A549 (cell line): ENCODE measurements at regions not wholly inside any gene's neighbourhood (a gene's known extent, or its start where the extent isn't known, plus 50 kb on each side); places are given as distances from the start of the nearest gene placed in this dataset.

Experiments
- ATAC-seq, 2 experiments: fragments of 200-7000 bp in 1 of 2; fragments of >200 bp in 1 of 2; cut with Nextera tagmentation in 1 of 2; cut with Tn5 transposase in 1 of 2; 3 replicates each; pipeline versions ENCODE4 v1.8.0 to v1.9.1; 2018 to 2020; ENCODE audit warnings: mild to moderate bottlenecking in 1 of 2, moderate library complexity in 1 of 2
- CTCF ChIA-PET: fragments of 300-600 bp; sonication (Branson Sonifier 250); formaldehyde crosslinking; extraction: SDS; loops from one replicate; lab custom pipeline; 2021; ENCODE audit warnings: antibody characterized with exemption, inconsistent platforms; lab: Yijun Ruan, JAX
- POLR2A ChIA-PET: fragments of 350-600 bp; formaldehyde crosslinking; extraction: SDS; loops from one replicate; lab custom pipeline; 2021; ENCODE audit warnings: antibody characterized with exemption, inconsistent platforms; lab: Yijun Ruan, JAX
- DNase-seq, 2 experiments: peaks; one replicate each; pipeline versions ENCODE4 v3.0.0 to v3.0.0-alpha.2; 2011 to 2016; ENCODE audit warnings: low read depth in 1 of 2, low spot score in 1 of 2
- FAIRE-seq: peaks from 2 replicates; lab custom pipeline; 2011; peaks lifted over from hg19 to GRCh38; lab: Jason Lieb, UNC
- H3K27ac ChIP-seq, 2 experiments: fragments of >200 bp; sonication (Bioruptor Twin); formaldehyde crosslinking; 3 replicates each; pipeline ENCODE4 v1.5.1; 2016 to 2017
- H3K4me1 ChIP-seq: fragments of >200 bp; sonication (Bioruptor Twin); formaldehyde crosslinking; 3 replicates; pipeline ENCODE4 v1.6.1; 2016
- H3K4me2 ChIP-seq: fragments of >200 bp; sonication (Bioruptor Twin); formaldehyde crosslinking; 3 replicates; pipeline ENCODE4 v1.6.1; 2016
- H3K4me3 ChIP-seq: fragments of >200 bp; sonication (Bioruptor Twin); formaldehyde crosslinking; 3 replicates; pipeline ENCODE4 v1.5.1; 2016
- H3K9me3 ChIP-seq: fragments of >200 bp; sonication (Bioruptor Twin); formaldehyde crosslinking; 3 replicates; pipeline ENCODE4 v1.6.1; 2016
- CBX2 ChIP-seq: fragments of 200-600 bp; sonication (generic); IDR thresholded peaks from 2 replicates; pipeline ENCODE4 v1.6.1; 2016; ENCODE audit warnings: low read depth, mild to moderate bottlenecking, borderline replicate concordance
- CEBPB ChIP-seq, 2 experiments: fragments of >200 bp in 1 of 2; sonication (Bioruptor Twin) in 1 of 2; formaldehyde crosslinking in 1 of 2; IDR thresholded peaks; 2 replicates each; pipeline ENCODE4 v1.6.1; 2012 to 2016
- CHD2 ChIP-seq: fragments of 150-350 bp; IDR thresholded peaks from 2 replicates; pipeline ENCODE4 v1.6.1; 2014; ENCODE audit warnings: low read length; ENCODE audit not compliant: partially characterized antibody
- CHD4 ChIP-seq: fragments of 200-600 bp; sonication (generic); IDR thresholded peaks from 2 replicates; pipeline ENCODE4 v1.6.1; 2016; ENCODE audit warnings: antibody characterized with exemption, mild to moderate bottlenecking, borderline replicate concordance
- EHMT2 ChIP-seq: fragments of 200-600 bp; sonication (generic); IDR thresholded peaks from 2 replicates; pipeline ENCODE4 v1.6.1; 2016; ENCODE audit warnings: antibody characterized with exemption, low read depth, mild to moderate bottlenecking, moderate library complexity
- EP300 ChIP-seq, 2 experiments: fragments of >200 bp; sonication (Bioruptor Twin); formaldehyde crosslinking; IDR thresholded peaks; 2 replicates in 1 of 2; 3 replicates in 1 of 2; pipeline ENCODE4 v1.6.1; 2016 to 2017
- FOSB ChIP-seq: fragments of 250-450 bp; sonication (Bioruptor Pico); IDR thresholded peaks from 2 replicates; pipeline ENCODE4 v1.5.0; 2020; ENCODE audit warnings: mild to moderate bottlenecking, moderate library complexity
- FOXS1 ChIP-seq: fragments of 250-450 bp; sonication (Bioruptor Pico); IDR thresholded peaks from 2 replicates; pipeline ENCODE4 v1.5.0; 2020; ENCODE audit warnings: mild to moderate bottlenecking, moderate library complexity
- GATA3 ChIP-seq: IDR thresholded peaks from 2 replicates; pipeline ENCODE4 v1.6.1; 2012; ENCODE audit warnings: borderline replicate concordance
- HDAC2 ChIP-seq: fragments of 200-600 bp; sonication (generic); IDR thresholded peaks from 2 replicates; pipeline ENCODE4 v1.6.1; 2016
- HOXB13 ChIP-seq: fragments of 250-450 bp; sonication (Bioruptor Pico); IDR thresholded peaks from 2 replicates; pipeline ENCODE4 v1.5.0; 2020; ENCODE audit warnings: low read depth, mild to moderate bottlenecking, moderate library complexity
- KDM1A ChIP-seq: fragments of 200-600 bp; sonication (generic); IDR thresholded peaks from 2 replicates; pipeline ENCODE4 v1.6.1; 2016; ENCODE audit warnings: low read depth, mild to moderate bottlenecking
- MAFK ChIP-seq: fragments of 450-650 bp; IDR thresholded peaks from 2 replicates; pipeline ENCODE4 v1.6.1; 2014; ENCODE audit not compliant: partially characterized antibody
- MAZ ChIP-seq: fragments of 150-350 bp; IDR thresholded peaks from 2 replicates; pipeline ENCODE4 v1.6.1; 2014; ENCODE audit warnings: antibody characterized with exemption, low read depth, low read length, borderline replicate concordance
- PHF8 ChIP-seq: fragments of 200-600 bp; sonication (generic); IDR thresholded peaks from 2 replicates; pipeline ENCODE4 v1.6.1; 2016; ENCODE audit warnings: low read depth, mild to moderate bottlenecking, antibody characterized with exemption, moderate library complexity, borderline replicate concordance
- POLR2AphosphoS2 ChIP-seq: conservative IDR thresholded peaks from 2 replicates; pipeline ENCODE4 v1.6.1; 2012; ENCODE audit warnings: low read length, improper control_type of control experiment, inconsistent platforms
- REST ChIP-seq: fragments of 200-600 bp; sonication (generic); IDR thresholded peaks from 2 replicates; pipeline ENCODE4 v1.6.1; 2016; ENCODE audit warnings: antibody characterized with exemption, mild to moderate bottlenecking, moderate library complexity
- SREBF2 ChIP-seq: fragments of 450-650 bp; IDR thresholded peaks from 2 replicates; pipeline ENCODE4 v1.6.1; 2014; ENCODE audit warnings: mild to moderate bottlenecking, moderate library complexity
- TFCP2L1 ChIP-seq: fragments of 250-450 bp; sonication (Bioruptor Pico); IDR thresholded peaks from 2 replicates; pipeline ENCODE4 v1.5.0; 2021; ENCODE audit warnings: mild to moderate bottlenecking
- ZNF302 ChIP-seq: fragments of 250-450 bp; sonication (Bioruptor Pico); IDR thresholded peaks from 2 replicates; pipeline ENCODE4 v1.9.0; 2021; ENCODE audit warnings: inconsistent platforms, mild to moderate bottlenecking, moderate library complexity
- ZSCAN20 ChIP-seq: fragments of 250-450 bp; sonication (Bioruptor Pico); IDR thresholded peaks from 2 replicates; pipeline ENCODE4 v1.8.0; 2022; ENCODE audit warnings: mild to moderate bottlenecking, moderate library complexity
- WGBS: methylation state at CpG from one replicate; pipeline ENCODE4 v1.1.6; 2017; ENCODE audit errors: missing lambda C conversion rate; 5-methylcytosine and 5-hydroxymethylcytosine counted together
- TF ChIP-seq, protein P1 (sequence below): fragments of >200 bp; sonication (Bioruptor Twin); formaldehyde crosslinking; IDR thresholded peaks from 3 replicates; pipeline ENCODE4 v1.5.1; 2016
- TF ChIP-seq, protein P2 (sequence below): IDR thresholded peaks from 2 replicates; pipeline ENCODE4 v1.6.1; 2012
- TF ChIP-seq, protein P3 (sequence below): IDR thresholded peaks from 2 replicates; pipeline ENCODE4 v1.6.1; 2012

DNA sequence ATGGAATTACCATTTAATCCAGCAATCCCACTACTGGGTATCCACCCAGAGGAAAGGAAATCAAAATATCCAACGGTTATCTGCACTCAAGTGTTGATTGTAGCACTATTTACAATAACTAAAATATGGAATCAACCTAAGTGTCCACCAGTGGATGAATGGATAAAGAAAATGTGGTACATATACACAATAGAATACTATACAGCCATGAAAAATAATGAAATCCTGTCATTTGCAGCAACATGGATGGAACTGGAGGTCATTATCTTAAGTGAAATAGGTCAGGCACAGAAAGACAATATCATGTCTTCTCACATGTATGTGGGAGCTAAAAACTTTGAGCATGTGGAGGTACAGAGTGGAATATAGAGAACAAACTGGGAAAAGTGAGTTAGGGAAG is 92.9 kb upstream of the ARHGEF7 start:
- no peak for ATAC-seq
- CTCF ChIA-PET: no interaction called here
- Histone ChIP-seq H3K4me3 (no peak overlapping the region), H3K9me3 (peaks cover 20% of the 10 kb centered on the region; the same call in 2 of the 3 replicates), H3K27ac (no peak overlapping the region), H3K4me2 (no peak overlapping the region), H3K4me1 (no peaks in the 10 kb centered on the region)
- 0% methylated on average over 1 of the region's 1 CpG for WGBS
- DNase-seq: no peak
- no peak for FAIRE-seq
- TF ChIP-seq HDAC2: no peak
- no peak for TF ChIP-seq FOXS1 (CRISPR knock-in tag)
- TF ChIP-seq, protein P1, sequence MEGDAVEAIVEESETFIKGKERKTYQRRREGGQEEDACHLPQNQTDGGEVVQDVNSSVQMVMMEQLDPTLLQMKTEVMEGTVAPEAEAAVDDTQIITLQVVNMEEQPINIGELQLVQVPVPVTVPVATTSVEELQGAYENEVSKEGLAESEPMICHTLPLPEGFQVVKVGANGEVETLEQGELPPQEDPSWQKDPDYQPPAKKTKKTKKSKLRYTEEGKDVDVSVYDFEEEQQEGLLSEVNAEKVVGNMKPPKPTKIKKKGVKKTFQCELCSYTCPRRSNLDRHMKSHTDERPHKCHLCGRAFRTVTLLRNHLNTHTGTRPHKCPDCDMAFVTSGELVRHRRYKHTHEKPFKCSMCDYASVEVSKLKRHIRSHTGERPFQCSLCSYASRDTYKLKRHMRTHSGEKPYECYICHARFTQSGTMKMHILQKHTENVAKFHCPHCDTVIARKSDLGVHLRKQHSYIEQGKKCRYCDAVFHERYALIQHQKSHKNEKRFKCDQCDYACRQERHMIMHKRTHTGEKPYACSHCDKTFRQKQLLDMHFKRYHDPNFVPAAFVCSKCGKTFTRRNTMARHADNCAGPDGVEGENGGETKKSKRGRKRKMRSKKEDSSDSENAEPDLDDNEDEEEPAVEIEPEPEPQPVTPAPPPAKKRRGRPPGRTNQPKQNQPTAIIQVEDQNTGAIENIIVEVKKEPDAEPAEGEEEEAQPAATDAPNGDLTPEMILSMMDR: no peak
- no peak for TF ChIP-seq TFCP2L1 (CRISPR knock-in tag)
- no peak for TF ChIP-seq CHD4
- no peak for TF ChIP-seq EP300 (IDR thresholded peaks at IDR 0.05)
- no peak for TF ChIP-seq HOXB13 (CRISPR knock-in tag)
- no peak for TF ChIP-seq POLR2AphosphoS2
- TF ChIP-seq KDM1A: no peak
- no peak for TF ChIP-seq MAZ
- POLR2A ChIA-PET: no interaction called here

DNA sequence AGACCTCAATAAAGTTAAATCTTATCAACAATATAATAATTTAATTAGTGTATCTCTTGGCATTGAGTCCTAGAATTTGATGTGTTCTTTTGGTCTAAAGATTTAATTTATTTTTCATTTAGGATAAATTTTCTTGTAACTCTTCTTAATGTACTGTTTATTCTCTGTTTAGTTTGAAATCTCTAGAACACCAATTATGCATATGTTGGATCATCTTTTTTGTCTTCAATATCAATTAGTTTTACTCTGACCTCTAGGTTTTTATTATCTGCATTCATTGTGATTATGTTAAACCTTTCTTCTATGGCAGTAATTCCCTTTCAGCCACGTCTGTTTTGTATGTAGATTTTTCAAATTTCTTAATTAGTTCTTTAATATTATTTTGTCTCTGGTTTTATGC is 93.8 kb upstream of the ARHGEF7 start:
- ChIA-PET CTCF (no interaction called here), POLR2A (no interaction called here)
- no peak for DNase-seq
- TF ChIP-seq ZNF302 (no peak), TFCP2L1 (CRISPR knock-in tag) (no peak), SREBF2 (no peak), FOSB (no peak), CHD2 (no peak), PHF8 (no peak), CEBPB (IDR thresholded peaks at IDR 0.05) (no peak), CBX2 (no peak), MAZ (no peak), MAFK (no peak), ZSCAN20 (CRISPR knock-in tag) (no peak)
- TF ChIP-seq, protein P2, sequence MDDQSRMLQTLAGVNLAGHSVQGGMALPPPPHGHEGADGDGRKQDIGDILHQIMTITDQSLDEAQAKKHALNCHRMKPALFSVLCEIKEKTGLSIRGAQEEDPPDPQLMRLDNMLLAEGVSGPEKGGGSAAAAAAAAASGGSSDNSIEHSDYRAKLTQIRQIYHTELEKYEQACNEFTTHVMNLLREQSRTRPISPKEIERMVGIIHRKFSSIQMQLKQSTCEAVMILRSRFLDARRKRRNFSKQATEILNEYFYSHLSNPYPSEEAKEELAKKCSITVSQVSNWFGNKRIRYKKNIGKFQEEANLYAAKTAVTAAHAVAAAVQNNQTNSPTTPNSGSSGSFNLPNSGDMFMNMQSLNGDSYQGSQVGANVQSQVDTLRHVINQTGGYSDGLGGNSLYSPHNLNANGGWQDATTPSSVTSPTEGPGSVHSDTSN: no peak
- ATAC-seq: no peak
- no peak for FAIRE-seq
- Histone ChIP-seq H3K4me2 (no peak overlapping the region), H3K27ac (no peak overlapping the region), H3K4me3 (no peak overlapping the region), H3K9me3 (peaks cover 20% of the 10 kb centered on the region; the same call in 2 of the 3 replicates), H3K4me1 (no peaks in the 10 kb centered on the region)
- WGBS: 3% methylated on average over 1 of the region's 1 CpG

GRCh38 chr13:111020546-111020945 is 94.6 kb upstream of the ARHGEF7 start:
- CTCF ChIA-PET: no interaction called here
- POLR2A ChIA-PET: no interaction called here
- no peaks in the 10 kb centered on the region for H3K4me1 ChIP-seq
- DNase-seq: no peak
- WGBS: 37% methylated on average over 6 of the region's 6 CpGs
- no peak overlapping the region for H3K4me2 ChIP-seq
- no peak for ATAC-seq
- FAIRE-seq: no peak
- peaks cover 20% of the 10 kb centered on the region; the same call in 2 of the 3 replicates for H3K9me3 ChIP-seq
- no peak overlapping the region for H3K4me3 ChIP-seq
- no peak overlapping the region for H3K27ac ChIP-seq
- no peak for TF ChIP-seq EHMT2
- no peak for TF ChIP-seq GATA3
- TF ChIP-seq REST: no peak
- TF ChIP-seq, protein P3, sequence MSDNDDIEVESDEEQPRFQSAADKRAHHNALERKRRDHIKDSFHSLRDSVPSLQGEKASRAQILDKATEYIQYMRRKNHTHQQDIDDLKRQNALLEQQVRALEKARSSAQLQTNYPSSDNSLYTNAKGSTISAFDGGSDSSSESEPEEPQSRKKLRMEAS: no peak
